Spleen (tissue), 11 donors: ENCODE measurements at regions not wholly inside any gene's neighbourhood (a gene's known extent, or its start where the extent isn't known, plus 50 kb on each side); places are given as distances from the start of the nearest gene placed in this dataset.

Source experiments
- DNase-seq: peaks from one replicate; pipeline ENCODE4 v3.0.0-alpha.2; 2020
- H3K27ac ChIP-seq, 8 donors: fragments of 200-600 bp; sonication (generic) in 7 of 8; 1 replicate in 4 of 8; 2 replicates in 4 of 8; pipeline versions ENCODE4 v1.5.0 to v1.8.0; 2016 to 2021; ENCODE audit warnings: inconsistent platforms in 4 of 8, mild to moderate bottlenecking in 4 of 8, moderate library complexity in 1 of 8
- H3K27me3 ChIP-seq, 7 donors: fragments of 200-600 bp; sonication (generic) in 6 of 7; replicated peaks in 1 of 7; 1 replicate in 4 of 7; 2 replicates in 3 of 7; pipeline versions ENCODE4 v1.5.0 to v1.8.0; 2016 to 2021; ENCODE audit warnings: inconsistent platforms in 3 of 7, mild to moderate bottlenecking in 1 of 7
- H3K36me3 ChIP-seq, 6 donors: fragments of 200-600 bp; sonication (generic) in 5 of 6; 1 replicate in 4 of 6; 2 replicates in 2 of 6; pipeline versions ENCODE4 v1.5.0 to v1.8.0; 2016 to 2021; ENCODE audit warnings: inconsistent platforms in 2 of 6
- H3K4me1 ChIP-seq, 6 donors: fragments of 200-600 bp; sonication (generic) in 5 of 6; 1 replicate in 3 of 6; 2 replicates in 3 of 6; pipeline versions ENCODE4 v1.5.0 to v1.8.0; 2016 to 2021; ENCODE audit warnings: inconsistent platforms in 3 of 6
- H3K4me3 ChIP-seq, 8 donors: fragments of 200-600 bp; sonication (generic) in 7 of 8; 1 replicate in 4 of 8; 2 replicates in 4 of 8; pipeline versions ENCODE4 v1.5.0 to v1.8.0; 2016 to 2021; ENCODE audit warnings: inconsistent platforms in 4 of 8, mild to moderate bottlenecking in 4 of 8, moderate library complexity in 2 of 8
- H3K9me3 ChIP-seq, 8 donors: fragments of 200-600 bp; sonication (generic) in 7 of 8; 1 replicate in 4 of 8; 2 replicates in 4 of 8; pipeline versions ENCODE4 v1.5.0 to v1.8.0; 2016 to 2021; ENCODE audit warnings: inconsistent platforms in 4 of 8
- CTCF ChIP-seq, 11 experiments: fragments of 200-600 bp in 7 of 11; fragments of 450-650 bp in 4 of 11; sonication (generic) in 4 of 11; IDR thresholded peaks in 8 of 11; conservative IDR thresholded peaks in 3 of 11; 1 replicate in 7 of 11; 2 replicates in 4 of 11; pipeline versions ENCODE4 v1.4.0 to v1.8.0; 2016 to 2021; ENCODE audit warnings: antibody characterized with exemption in 11 of 11, inconsistent platforms in 4 of 11, mild to moderate bottlenecking in 1 of 11
- POLR2A ChIP-seq, 3 donors: fragments of 450-650 bp; IDR thresholded peaks; one replicate each; pipeline ENCODE4 v1.5.1; 2017; ENCODE audit warnings: antibody characterized with exemption in 3 of 3, mild to moderate bottlenecking in 1 of 3
- POLR2AphosphoS5 ChIP-seq, 3 donors: sonication (generic); formaldehyde crosslinking; IDR thresholded peaks; one replicate each; pipeline ENCODE4 v1.5.1; 2017; ENCODE audit warnings: antibody characterized with exemption in 3 of 3
- WGBS, 5 donors: extraction: QIAGEN DNeasy Blood & Tissue Kit in 3 of 5; methylation state at CpG; one replicate each; pipeline versions ENCODE4 v1.1.5 to v1.1.7; 2013 to 2018; 5-methylcytosine and 5-hydroxymethylcytosine counted together
- intact Hi-C: fragments of 100-400 bp; cut with DNase I; formaldehyde crosslinking; loops from one replicate; pipeline ENCODE4 v1.15.0; 2023; ENCODE audit warnings: low total_unique reads
- donor health status: healthy with polysubstance abuse.
- donor health status: DM: no; HTN: no; CAD: no; lungs with moderate emphysema.
- donor health status: DM: no; HTN: no; CAD: no.
- donor health status: Bipolar disorder and iron deficiency.
- donor health status: healthy.
- donor health status: DM: no; HTN: no; CAD: no.
- donor health status: DM: yes; HTN: yes; CAD: no.

GRCh38 chr6:63403725-63404124 lies 83.9 kb upstream of the LGSN start:
- no peak for DNase-seq
- intact Hi-C loops, result no loop called here
- H3K9me3 ChIP-seq, result no peaks in the 10 kb centered on the region
- H3K36me3 ChIP-seq, result no peaks in the 10 kb centered on the region
- no peaks in the 10 kb centered on the region for H3K4me1 ChIP-seq
- H3K4me3 ChIP-seq, result no peak overlapping the region
- WGBS, 5 donors, result 50 to 77% (median 66%) methylated on average over 4 of the region's 4 CpGs
- no peaks in the 10 kb centered on the region for H3K27me3 ChIP-seq
- H3K27ac ChIP-seq, result no peak overlapping the region
- no peak for TF ChIP-seq CTCF (IDR thresholded peaks at IDR 0.05 in 8 of 11, conservative IDR thresholded peaks at IDR 0.05 in 3 of 11)
- TF ChIP-seq POLR2A (IDR thresholded peaks at IDR 0.05), result no peak
- no peak for TF ChIP-seq POLR2AphosphoS5 (IDR thresholded peaks at IDR 0.05)

- H3K4me3 ChIP-seq, result no peak overlapping the region
- no peaks in the 10 kb centered on the region for H3K4me1 ChIP-seq
- H3K36me3 ChIP-seq, result no peaks in the 10 kb centered on the region
- TF ChIP-seq POLR2AphosphoS5 (IDR thresholded peaks at IDR 0.05) (no peak), POLR2A (IDR thresholded peaks at IDR 0.05) (no peak), CTCF (IDR thresholded peaks at IDR 0.05 in 8 of 11, conservative IDR thresholded peaks at IDR 0.05 in 3 of 11) (no peak)
- H3K9me3 ChIP-seq, result no peaks in the 10 kb centered on the region
- WGBS, 5 donors, result 73 to 80% (median 79%) methylated on average over 6 of the region's 6 CpGs
- DNase-seq, result no peak
- H3K27ac ChIP-seq, result no peak overlapping the region
- intact Hi-C loops, result no loop called here
- H3K27me3 ChIP-seq, result no peaks in the 10 kb centered on the region
These were observed 90.9 kb upstream of the LGSN start for GRCh38 chr6:63410435-63411426.

DNA sequence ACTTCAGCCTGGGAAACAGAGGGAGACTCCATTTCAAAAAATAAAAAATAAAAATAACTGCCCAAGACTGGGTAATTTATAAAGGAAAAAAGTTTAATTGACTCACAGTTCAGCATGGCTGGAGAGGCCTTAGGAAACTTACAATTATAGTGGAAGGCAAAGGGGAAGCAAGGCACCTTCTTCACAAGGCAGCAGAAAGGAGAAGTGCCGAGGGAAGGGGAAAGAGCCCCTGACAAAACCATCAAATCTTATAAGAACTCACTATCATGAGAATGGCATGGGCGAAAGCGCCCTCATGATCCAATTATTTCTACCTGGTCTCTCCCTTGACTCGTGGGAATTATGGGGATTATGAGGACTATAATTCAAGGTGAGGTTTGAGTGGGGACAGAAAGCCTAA lies 95.5 kb upstream of the LGSN start:
- DNase-seq, result no peak

More for the DNA sequence above, 95.5 kb upstream of the LGSN start:
- Histone ChIP-seq H3K36me3 (no peaks in the 10 kb centered on the region), H3K9me3 (peaks cover 0 to 4% (median 0%) of the 10 kb centered on the region in 8 donors), H3K27me3 (no peaks in the 10 kb centered on the region), H3K4me1 (peaks cover 0 to 8% (median 0%) of the 10 kb centered on the region in 6 donors), H3K27ac (no peak overlapping the region), H3K4me3 (no peak overlapping the region)
- WGBS, 5 donors, result 72 to 86% (median 81%) methylated on average over 4 of the region's 4 CpGs
- TF ChIP-seq POLR2A (IDR thresholded peaks at IDR 0.05), result no peak
- no peak for TF ChIP-seq CTCF (IDR thresholded peaks at IDR 0.05 in 8 of 11, conservative IDR thresholded peaks at IDR 0.05 in 3 of 11)
- TF ChIP-seq POLR2AphosphoS5 (IDR thresholded peaks at IDR 0.05), result no peak
- intact Hi-C loops, result no loop called here
